ENCODE measurements at regions not wholly inside any gene's neighbourhood (a gene's known extent, or its start where the extent isn't known, plus 50 kb on each side); places are given as distances from the start of the nearest gene placed in this dataset.

DNA sequence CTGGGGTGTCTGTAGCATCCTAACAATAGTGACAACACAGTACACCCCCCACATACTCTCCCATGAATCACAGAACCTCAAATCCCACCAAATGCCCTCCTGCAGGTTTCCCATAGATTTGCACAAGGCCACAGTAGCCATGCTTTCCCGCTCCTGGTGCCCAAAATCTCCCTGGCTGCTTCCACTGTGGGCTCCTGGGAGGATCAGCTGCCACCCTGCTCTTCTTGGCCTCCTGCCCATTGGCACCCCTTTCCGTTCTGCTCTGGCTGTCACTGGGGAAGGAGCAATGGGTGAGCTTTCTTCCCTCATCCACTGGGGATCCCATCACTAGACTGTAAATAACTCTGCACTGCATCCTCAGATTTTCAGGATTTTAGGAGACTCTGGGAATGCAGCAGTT lies 92.1 kb upstream of the SLC24A5 start:
- H3K27ac ChIP-seq = no peak overlapping the region
- ATAC-seq (no peak), DNase-seq (no peak)
- 82 to 83% methylated on average over 2 of the region's 2 CpGs for WGBS, 2 donors
- H3K36me3 ChIP-seq (replicated peaks in 1 of 2; ENCODE audit: insufficient read depth in 1 of 2, low read depth in 2 of 2) = no peaks in the 10 kb centered on the region
- H3K9me3 ChIP-seq = no peaks in the 10 kb centered on the region
- intact Hi-C loops (cut with DNase I) = no loop called here
- no peak overlapping the region for H3K4me3 ChIP-seq
- TF ChIP-seq, protein P1, sequence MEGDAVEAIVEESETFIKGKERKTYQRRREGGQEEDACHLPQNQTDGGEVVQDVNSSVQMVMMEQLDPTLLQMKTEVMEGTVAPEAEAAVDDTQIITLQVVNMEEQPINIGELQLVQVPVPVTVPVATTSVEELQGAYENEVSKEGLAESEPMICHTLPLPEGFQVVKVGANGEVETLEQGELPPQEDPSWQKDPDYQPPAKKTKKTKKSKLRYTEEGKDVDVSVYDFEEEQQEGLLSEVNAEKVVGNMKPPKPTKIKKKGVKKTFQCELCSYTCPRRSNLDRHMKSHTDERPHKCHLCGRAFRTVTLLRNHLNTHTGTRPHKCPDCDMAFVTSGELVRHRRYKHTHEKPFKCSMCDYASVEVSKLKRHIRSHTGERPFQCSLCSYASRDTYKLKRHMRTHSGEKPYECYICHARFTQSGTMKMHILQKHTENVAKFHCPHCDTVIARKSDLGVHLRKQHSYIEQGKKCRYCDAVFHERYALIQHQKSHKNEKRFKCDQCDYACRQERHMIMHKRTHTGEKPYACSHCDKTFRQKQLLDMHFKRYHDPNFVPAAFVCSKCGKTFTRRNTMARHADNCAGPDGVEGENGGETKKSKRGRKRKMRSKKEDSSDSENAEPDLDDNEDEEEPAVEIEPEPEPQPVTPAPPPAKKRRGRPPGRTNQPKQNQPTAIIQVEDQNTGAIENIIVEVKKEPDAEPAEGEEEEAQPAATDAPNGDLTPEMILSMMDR (IDR thresholded peaks at IDR 0.05) = no peak
- TF ChIP-seq POLR2A (IDR thresholded peaks at IDR 0.05) = no peak
- H3K4me1 ChIP-seq = no peaks in the 10 kb centered on the region
- H3K27me3 ChIP-seq = no peaks in the 10 kb centered on the region

DNA sequence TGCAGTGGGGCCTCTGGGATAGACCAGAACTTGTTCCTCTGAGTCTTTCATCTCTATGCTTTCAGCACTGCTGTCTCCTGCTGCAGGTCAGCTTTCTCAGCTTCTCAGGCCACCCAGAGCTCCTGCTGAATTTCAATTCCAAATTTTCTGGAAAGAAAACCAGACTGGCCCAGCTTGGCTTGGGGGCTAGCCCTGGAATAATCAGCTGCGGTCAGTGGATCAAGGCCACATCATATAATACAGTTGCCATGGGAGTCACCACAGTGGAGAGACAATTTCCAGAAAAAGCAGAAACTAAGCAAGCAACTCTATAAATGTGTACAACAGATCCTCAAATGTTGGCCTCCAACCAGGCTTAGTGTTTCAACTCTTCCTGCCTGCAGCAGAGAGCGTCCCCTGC lies 91.1 kb upstream of the SLC24A5 start:
- intact Hi-C loops (cut with DNase I) = no loop called here
- no peak for DNase-seq
- TF ChIP-seq, protein P1 (IDR thresholded peaks at IDR 0.05) = no peak
- no peak for TF ChIP-seq POLR2A (IDR thresholded peaks at IDR 0.05)
- ATAC-seq = no peak
- H3K27me3 ChIP-seq = no peaks in the 10 kb centered on the region
- H3K36me3 ChIP-seq (replicated peaks in 1 of 2; ENCODE audit: insufficient read depth in 1 of 2, low read depth in 2 of 2) = no peaks in the 10 kb centered on the region
- WGBS, 2 donors = 82 to 90% methylated on average over 2 of the region's 2 CpGs
- H3K4me3 ChIP-seq = no peak overlapping the region
- no peaks in the 10 kb centered on the region for H3K4me1 ChIP-seq
- H3K9me3 ChIP-seq = no peaks in the 10 kb centered on the region
- H3K27ac ChIP-seq = no peak overlapping the region

DNA sequence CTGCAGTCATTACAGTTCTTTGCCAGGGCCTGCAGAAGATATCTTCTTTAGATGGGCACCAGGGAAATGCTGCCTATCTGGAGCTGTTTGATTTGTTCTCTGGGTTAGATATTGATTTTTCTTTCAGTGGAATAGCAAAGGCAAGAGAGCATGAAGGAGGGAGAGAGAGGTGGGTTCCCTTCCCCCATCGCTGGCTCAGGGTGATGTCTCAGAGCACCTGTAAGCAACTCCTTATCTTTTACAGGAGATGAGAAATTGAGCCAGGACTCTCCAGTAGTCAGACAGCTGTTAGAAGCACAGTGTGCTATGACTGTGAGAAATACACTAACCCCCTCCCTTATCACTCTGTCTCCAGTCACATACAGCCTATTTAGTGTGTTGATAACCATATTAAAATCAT lies 89.3 kb upstream of the SLC24A5 start:
- DNase-seq (no peak), ATAC-seq (no peak)
- intact Hi-C loops (cut with DNase I) = no loop called here
- no peak overlapping the region for H3K27ac ChIP-seq
- H3K36me3 ChIP-seq (replicated peaks in 1 of 2; ENCODE audit: insufficient read depth in 1 of 2, low read depth in 2 of 2) = no peaks in the 10 kb centered on the region
- no peaks in the 10 kb centered on the region for H3K27me3 ChIP-seq
- no peak for TF ChIP-seq POLR2A (IDR thresholded peaks at IDR 0.05)
- TF ChIP-seq, protein P1 (IDR thresholded peaks at IDR 0.05) = no peak
- no peak overlapping the region for H3K4me3 ChIP-seq
- WGBS, 2 donors = 21 to 43% methylated on average over 1 of the region's 1 CpG
- H3K9me3 ChIP-seq = no peaks in the 10 kb centered on the region
- no peaks in the 10 kb centered on the region for H3K4me1 ChIP-seq

DNA sequence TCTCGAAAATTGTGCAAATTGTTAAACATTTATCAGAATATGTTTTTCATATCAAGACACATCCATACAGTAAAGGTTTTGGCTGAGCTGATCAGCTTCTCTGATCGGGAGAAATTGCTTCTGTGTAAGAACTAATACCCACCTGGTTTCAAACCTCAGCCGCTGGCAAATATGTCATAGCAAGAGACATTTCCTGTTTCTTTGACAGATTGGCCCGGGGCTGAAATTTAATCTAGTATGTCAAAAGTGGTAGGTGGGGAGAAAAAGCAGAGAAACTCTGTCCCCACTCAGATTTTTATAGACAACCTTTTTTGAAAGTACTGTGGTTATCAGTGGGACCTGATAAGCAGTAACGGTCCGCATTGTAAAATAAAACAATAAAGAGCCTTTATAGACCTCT lies 88.8 kb upstream of the SLC24A5 start:
- H3K4me1 ChIP-seq = no peaks in the 10 kb centered on the region
- ATAC-seq = no peak
- no peak for DNase-seq
- H3K9me3 ChIP-seq = no peaks in the 10 kb centered on the region
- H3K27me3 ChIP-seq = no peaks in the 10 kb centered on the region
- no peaks in the 10 kb centered on the region for H3K36me3 ChIP-seq (replicated peaks in 1 of 2; ENCODE audit: insufficient read depth in 1 of 2, low read depth in 2 of 2)
- H3K27ac ChIP-seq = no peak overlapping the region
- no peak overlapping the region for H3K4me3 ChIP-seq
- 44 to 54% methylated on average over 6 of the region's 6 CpGs for WGBS, 2 donors
- intact Hi-C loops (cut with DNase I) = no loop called here
- no peak for TF ChIP-seq POLR2A (IDR thresholded peaks at IDR 0.05)
- TF ChIP-seq, protein P1 (IDR thresholded peaks at IDR 0.05) = no peak

DNA sequence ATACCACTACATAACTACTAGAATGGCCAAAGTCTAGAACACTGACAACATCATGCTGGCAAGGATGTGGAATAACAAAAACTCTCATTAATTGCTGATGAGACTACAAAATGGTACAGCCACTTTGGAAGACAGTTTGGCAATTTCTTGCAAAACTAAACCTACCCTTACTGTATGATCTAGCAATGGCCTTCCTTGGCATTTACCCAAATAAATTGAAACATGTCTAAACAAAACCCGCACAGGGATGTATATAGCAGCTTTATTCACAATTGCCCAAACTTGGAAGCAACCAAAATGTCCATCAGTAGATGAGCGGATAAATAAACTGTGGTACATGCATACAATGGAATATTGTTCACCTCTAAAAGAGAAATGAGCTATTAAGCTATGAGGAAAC lies 87.9 kb upstream of the SLC24A5 start:
- Histone ChIP-seq H3K27ac (no peak overlapping the region), H3K4me3 (no peak overlapping the region), H3K27me3 (no peaks in the 10 kb centered on the region), H3K36me3 (replicated peaks in 1 of 2; ENCODE audit: insufficient read depth in 1 of 2, low read depth in 2 of 2) (no peaks in the 10 kb centered on the region), H3K9me3 (no peaks in the 10 kb centered on the region), H3K4me1 (no peaks in the 10 kb centered on the region)
- intact Hi-C loops (cut with DNase I) = no loop called here
- TF ChIP-seq POLR2A (IDR thresholded peaks at IDR 0.05) = no peak
- DNase-seq (no peak), ATAC-seq (no peak)
- WGBS, 2 donors = 92 to 98% methylated on average over 2 of the region's 2 CpGs
